Body of pancreas (tissue), 4 donors: ENCODE measurements at regions not wholly inside any gene's neighbourhood (a gene's known extent, or its start where the extent isn't known, plus 50 kb on each side); places are given as distances from the start of the nearest gene placed in this dataset.

Experiments
- ATAC-seq: fragments of 150-250 bp; one replicate; pipeline ENCODE4 v1.9.1; 2016
- DNase-seq, 4 donors: peaks; one replicate each; pipeline ENCODE4 v3.0.0-alpha.2; 2019
- H3K27ac ChIP-seq, 4 donors: fragments of 200-600 bp; sonication (generic); 1 replicate in 3 of 4; 2 replicates in 1 of 4; pipeline versions ENCODE4 v1.5.1 to v1.6.1; 2016 to 2019; ENCODE audit warnings: mild to moderate bottlenecking in 1 of 4, mixed read lengths in 1 of 4, moderate library complexity in 1 of 4
- H3K27me3 ChIP-seq, 2 donors: fragments of 200-600 bp; sonication (generic); one replicate each; pipeline ENCODE4 v1.6.0; 2016; ENCODE audit warnings: mild to moderate bottlenecking in 1 of 2
- H3K36me3 ChIP-seq, 2 donors: fragments of 200-600 bp; sonication (generic); replicated peaks in 1 of 2; 2 replicates each; pipeline ENCODE4 v1.5.1; 2016; ENCODE audit warnings: low read depth in 2 of 2; ENCODE audit not compliant: insufficient read depth in 1 of 2
- H3K4me1 ChIP-seq: fragments of 200-600 bp; sonication (generic); one replicate; pipeline ENCODE4 v1.6.0; 2016
- H3K4me3 ChIP-seq, 2 donors: fragments of 200-600 bp; sonication (generic); 1 replicate in 1 of 2; 2 replicates in 1 of 2; pipeline ENCODE4 v1.5.1; 2016 to 2019
- H3K9me3 ChIP-seq, 3 donors: fragments of 200-600 bp; sonication (generic); 1 replicate in 2 of 3; 2 replicates in 1 of 3; pipeline ENCODE4 v1.5.1; 2016
- POLR2A ChIP-seq, 3 donors: fragments of 450-650 bp; IDR thresholded peaks; one replicate each; pipeline ENCODE4 v1.6.1; 2016; ENCODE audit warnings: antibody characterized with exemption in 3 of 3, mild to moderate bottlenecking in 2 of 3
- WGBS, 2 donors: methylation state at CpG; one replicate each; pipeline ENCODE4 v1.1.5; 2017; 5-methylcytosine and 5-hydroxymethylcytosine counted together
- intact Hi-C: fragments of 100-400 bp; cut with DNase I; formaldehyde crosslinking; loops from one replicate; pipeline ENCODE4 v1.15.1; 2023
- TF ChIP-seq, protein P1 (sequence below), 7 experiments: fragments of 450-650 bp in 4 of 7; fragments of 200-600 bp in 3 of 7; sonication (generic) in 3 of 7; IDR thresholded peaks; one replicate each; pipeline ENCODE4 v1.5.1; 2016 to 2019; ENCODE audit warnings: antibody characterized with exemption in 7 of 7

DNA sequence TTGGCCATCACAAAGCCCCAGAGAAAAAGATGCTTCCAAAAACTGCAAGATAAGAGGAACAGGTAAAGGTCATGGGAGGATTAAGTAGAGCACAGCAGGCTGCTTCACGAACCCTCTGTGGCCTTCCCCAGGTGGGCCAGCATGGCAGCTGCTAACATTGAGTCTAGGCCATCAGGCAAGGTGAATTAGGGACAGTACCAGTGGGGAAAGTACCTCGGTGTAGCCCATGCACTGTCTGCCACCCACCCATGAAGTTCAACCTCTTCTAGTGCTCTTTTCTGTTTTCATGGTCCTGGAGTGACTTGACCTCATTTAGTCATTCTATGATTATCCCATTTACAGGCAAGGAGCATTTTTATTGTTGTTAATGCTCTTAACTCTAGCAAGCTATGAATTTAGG is 108.6 kb upstream of the DUSP22 start:
- TF ChIP-seq POLR2A (IDR thresholded peaks at IDR 0.05): no peak
- TF ChIP-seq, protein P1, sequence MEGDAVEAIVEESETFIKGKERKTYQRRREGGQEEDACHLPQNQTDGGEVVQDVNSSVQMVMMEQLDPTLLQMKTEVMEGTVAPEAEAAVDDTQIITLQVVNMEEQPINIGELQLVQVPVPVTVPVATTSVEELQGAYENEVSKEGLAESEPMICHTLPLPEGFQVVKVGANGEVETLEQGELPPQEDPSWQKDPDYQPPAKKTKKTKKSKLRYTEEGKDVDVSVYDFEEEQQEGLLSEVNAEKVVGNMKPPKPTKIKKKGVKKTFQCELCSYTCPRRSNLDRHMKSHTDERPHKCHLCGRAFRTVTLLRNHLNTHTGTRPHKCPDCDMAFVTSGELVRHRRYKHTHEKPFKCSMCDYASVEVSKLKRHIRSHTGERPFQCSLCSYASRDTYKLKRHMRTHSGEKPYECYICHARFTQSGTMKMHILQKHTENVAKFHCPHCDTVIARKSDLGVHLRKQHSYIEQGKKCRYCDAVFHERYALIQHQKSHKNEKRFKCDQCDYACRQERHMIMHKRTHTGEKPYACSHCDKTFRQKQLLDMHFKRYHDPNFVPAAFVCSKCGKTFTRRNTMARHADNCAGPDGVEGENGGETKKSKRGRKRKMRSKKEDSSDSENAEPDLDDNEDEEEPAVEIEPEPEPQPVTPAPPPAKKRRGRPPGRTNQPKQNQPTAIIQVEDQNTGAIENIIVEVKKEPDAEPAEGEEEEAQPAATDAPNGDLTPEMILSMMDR (IDR thresholded peaks at IDR 0.05): no peak
- ATAC-seq (no peak), DNase-seq (no peak)
- Histone ChIP-seq H3K27me3 (no peaks in the 10 kb centered on the region), H3K4me3 (no peak overlapping the region), H3K4me1 (no peaks in the 10 kb centered on the region), H3K9me3 (no peaks in the 10 kb centered on the region), H3K27ac (no peak overlapping the region), H3K36me3 (no peaks in the 10 kb centered on the region)
- intact Hi-C loops: no loop called here
- 61 to 83% methylated on average over 2 of the region's 2 CpGs for WGBS, 2 donors

DNA sequence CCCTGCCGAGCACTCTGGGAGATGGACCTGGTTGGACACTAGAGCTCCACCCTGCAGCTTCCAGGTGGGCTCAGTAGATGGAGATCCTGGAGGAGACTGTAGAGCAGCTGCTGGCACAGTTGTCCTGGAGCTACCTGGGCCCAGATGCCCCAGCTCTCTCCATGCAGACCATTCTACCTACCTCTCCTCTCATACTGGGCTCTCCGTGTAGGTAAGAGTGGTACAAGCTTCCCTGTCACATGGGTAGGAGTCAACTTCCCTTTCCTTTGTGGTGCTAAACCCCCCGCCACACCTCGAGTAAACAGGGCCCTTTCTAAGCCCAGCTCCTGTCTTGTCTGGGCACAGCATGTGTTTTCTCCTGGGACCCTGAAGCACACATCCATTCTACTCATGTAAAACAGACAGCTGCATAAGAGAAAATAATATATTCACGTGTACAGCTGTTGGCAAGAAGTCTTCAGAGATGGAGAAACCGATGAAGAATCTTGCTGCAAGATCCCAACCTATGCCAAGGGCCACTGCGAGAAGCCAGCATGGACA is 108.1 kb upstream of the DUSP22 start:
- intact Hi-C loops: no loop called here
- DNase-seq: no peak

DNA sequence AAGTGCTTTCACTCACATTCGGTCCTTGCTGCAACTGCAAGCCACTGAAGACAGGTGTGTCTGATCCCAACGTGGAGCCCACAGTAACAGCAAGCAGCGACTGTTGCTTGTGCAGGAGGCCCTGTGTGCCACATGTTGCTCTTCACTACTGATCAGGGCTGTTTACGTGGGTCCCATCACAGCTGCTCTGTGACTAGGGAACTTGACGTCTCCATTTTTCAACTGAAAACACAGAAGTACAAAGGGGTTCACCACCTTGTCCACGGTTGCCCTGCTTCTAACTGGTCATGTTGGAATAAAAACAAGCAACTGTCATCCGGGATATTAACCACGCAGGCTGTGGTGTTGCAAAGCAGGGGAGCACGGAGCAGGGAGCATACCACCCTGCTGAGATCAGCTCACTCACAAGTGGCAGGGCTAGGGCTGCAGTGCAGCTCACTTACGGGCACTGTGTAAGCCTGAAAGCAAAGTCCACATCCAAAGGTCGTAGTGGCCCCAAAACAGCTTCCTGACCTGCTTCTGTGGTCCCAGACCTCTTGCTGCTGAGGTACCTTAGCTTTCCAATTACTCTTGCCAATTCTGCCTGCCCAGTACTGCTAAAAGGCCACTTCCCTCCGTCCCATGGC is 105.8 kb upstream of the DUSP22 start:
- Histone ChIP-seq H3K9me3 (no peaks in the 10 kb centered on the region), H3K36me3 (no peaks in the 10 kb centered on the region), H3K4me3 (no peak overlapping the region), H3K27ac (no peak overlapping the region), H3K4me1 (no peaks in the 10 kb centered on the region), H3K27me3 (no peaks in the 10 kb centered on the region)
- ATAC-seq (no peak), DNase-seq (no peak)
- no peak for TF ChIP-seq POLR2A (IDR thresholded peaks at IDR 0.05)
- TF ChIP-seq, protein P1 (IDR thresholded peaks at IDR 0.05): no peak
- intact Hi-C loops: no loop called here
- WGBS, 2 donors: 47 to 49% methylated on average over 12 of the region's 12 CpGs

More for the DNA sequence above, 108.1 kb upstream of the DUSP22 start:
- no peak for TF ChIP-seq POLR2A (IDR thresholded peaks at IDR 0.05)
- TF ChIP-seq, protein P1 (IDR thresholded peaks at IDR 0.05): no peak
- H3K9me3 ChIP-seq: no peaks in the 10 kb centered on the region
- 50 to 54% methylated on average over 4 to 7 of the region's 7 CpGs for WGBS, 2 donors
- H3K27ac ChIP-seq: no peak overlapping the region
- H3K36me3 ChIP-seq: no peaks in the 10 kb centered on the region
- no peak for ATAC-seq
- H3K4me3 ChIP-seq: no peak overlapping the region
- H3K27me3 ChIP-seq: no peaks in the 10 kb centered on the region
- H3K4me1 ChIP-seq: no peaks in the 10 kb centered on the region

DNA sequence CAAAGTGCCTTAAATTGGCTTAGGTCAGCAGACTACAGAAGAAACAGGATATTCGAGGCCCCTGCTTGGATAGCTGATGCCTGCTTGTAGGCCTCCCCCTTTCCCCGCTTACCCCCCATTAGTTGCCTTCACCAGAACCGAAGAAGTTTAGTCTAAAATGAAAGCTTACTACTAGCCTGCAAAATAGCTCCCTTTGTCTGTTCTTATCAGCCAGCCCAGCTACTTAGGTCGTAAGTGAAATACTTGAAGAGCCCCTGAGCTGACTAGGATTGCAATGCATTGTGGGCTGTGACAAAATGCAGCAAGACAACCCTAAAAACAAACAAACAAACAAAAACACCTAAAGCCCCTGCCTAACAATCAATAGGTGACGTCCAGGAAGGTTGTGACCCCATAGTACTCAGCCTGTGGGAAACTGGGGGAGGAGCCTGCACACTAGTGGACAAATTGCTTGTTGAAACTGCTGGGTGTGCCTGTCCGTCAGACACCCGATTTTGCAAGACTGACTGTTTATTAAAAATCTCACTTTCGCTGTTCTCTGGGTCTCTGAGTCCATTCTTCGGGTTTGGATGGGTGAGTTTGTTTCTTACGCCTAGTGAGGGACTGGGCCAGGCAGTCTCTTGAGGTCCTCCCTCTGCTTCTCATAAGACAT is 105.0 kb upstream of the DUSP22 start:
- Histone ChIP-seq H3K36me3 (no peaks in the 10 kb centered on the region), H3K27me3 (no peaks in the 10 kb centered on the region), H3K27ac (no peak overlapping the region), H3K4me3 (no peak overlapping the region), H3K4me1 (no peaks in the 10 kb centered on the region), H3K9me3 (no peaks in the 10 kb centered on the region)
- no peak for ATAC-seq
- TF ChIP-seq POLR2A (IDR thresholded peaks at IDR 0.05): no peak
- TF ChIP-seq, protein P1 (IDR thresholded peaks at IDR 0.05): no peak
- no peak for DNase-seq
- intact Hi-C loops: no loop called here
- 43 to 49% methylated on average over 10 of the region's 10 CpGs for WGBS, 2 donors
